HG03520 (cell line): ENCODE measurements at regions not wholly inside any gene's neighbourhood (a gene's known extent, or its start where the extent isn't known, plus 50 kb on each side); places are given as distances from the start of the nearest gene placed in this dataset.
A peak's percentile ranks its signal among the peaks of the same experiment; 100 is the strongest.

Source experiments
- ATAC-seq: cut with Tn5 transposase; IDR thresholded peaks from one replicate; pipeline ENCODE4 v1.9.1; 2021; ENCODE audit warnings: mild to moderate bottlenecking, moderate library complexity; ENCODE audit not compliant: unreplicated experiment

GRCh38 chr4:124253080-124253479 lies 459.5 kb downstream of the ANKRD50 start:
- ATAC-seq = no peak

GRCh38 chr4:124262211-124263179 lies 450.0 kb downstream of the ANKRD50 start:
- ATAC-seq = peak; percentile 93

- ATAC-seq = no peak
Observed at GRCh38 chr4:124265701-124266100, 446.8 kb downstream of the ANKRD50 start.

- no peak for ATAC-seq
Observed at GRCh38 chr4:124266721-124267120, 445.8 kb downstream of the ANKRD50 start.

- no peak for ATAC-seq
Observed at GRCh38 chr4:124276461-124276860, 436.1 kb downstream of the ANKRD50 start.

- no peak for ATAC-seq
Observed at GRCh38 chr4:124277691-124278090, 434.8 kb downstream of the ANKRD50 start.

- no peak for ATAC-seq
Observed at GRCh38 chr4:124278477-124278876, 434.1 kb downstream of the ANKRD50 start.

- ATAC-seq = no peak
Observed at GRCh38 chr4:124279741-124280140, 432.8 kb downstream of the ANKRD50 start.

GRCh38 chr4:124282301-124282898 lies 430.1 kb downstream of the ANKRD50 start:
- ATAC-seq = no peak

GRCh38 chr4:124288706-124289486 lies 423.6 kb downstream of the ANKRD50 start:
- no peak for ATAC-seq

GRCh38 chr4:124290678-124291077 lies 421.9 kb downstream of the ANKRD50 start:
- no peak for ATAC-seq

GRCh38 chr4:124295413-124295812 lies 417.1 kb downstream of the ANKRD50 start:
- ATAC-seq = no peak

- no peak for ATAC-seq
Observed at GRCh38 chr4:124304941-124305340, 407.6 kb downstream of the ANKRD50 start.

- no peak for ATAC-seq
Observed at GRCh38 chr4:124306352-124306751, 406.2 kb downstream of the ANKRD50 start.

- ATAC-seq = no peak
Observed at GRCh38 chr4:124307143-124307542, 405.4 kb downstream of the ANKRD50 start.

GRCh38 chr4:124318292-124318691 lies 394.2 kb downstream of the ANKRD50 start:
- ATAC-seq = no peak

GRCh38 chr4:124321364-124321763 lies 391.2 kb downstream of the ANKRD50 start:
- no peak for ATAC-seq

GRCh38 chr4:124322234-124323065 lies 390.1 kb downstream of the ANKRD50 start:
- no peak for ATAC-seq

- ATAC-seq = no peak
Observed at GRCh38 chr4:124325690-124326089, 386.8 kb downstream of the ANKRD50 start.

GRCh38 chr4:124329134-124329533 lies 383.4 kb downstream of the ANKRD50 start:
- no peak for ATAC-seq
